DND-41 (cell line): ENCODE measurements at regions not wholly inside any gene's neighbourhood (a gene's known extent, or its start where the extent isn't known, plus 50 kb on each side); places are given as distances from the start of the nearest gene placed in this dataset.

Experiments
- ATAC-seq: fragments of 200-7000 bp; cut with Tn5 transposase; 3 replicates; pipeline ENCODE4 v1.9.1; 2021; ENCODE audit warnings: low read depth; ENCODE audit not compliant: insufficient read depth
- DNase-seq: peaks from one replicate; pipeline ENCODE4 v3.0.0-alpha.2; 2020
- H2AFZ ChIP-seq: 2 replicates; pipeline ENCODE4 v1.6.0; 2012; ENCODE audit warnings: low read depth, low read length
- H3K27ac ChIP-seq: 2 replicates; pipeline ENCODE4 v1.5.1; 2012; ENCODE audit warnings: low read length, inconsistent platforms
- H3K27me3 ChIP-seq: fragments of 200-600 bp; sonication (generic); 2 replicates; pipeline ENCODE4 v1.6.0; 2012; ENCODE audit warnings: low read length, mild to moderate bottlenecking, inconsistent platforms; ENCODE audit not compliant: insufficient read depth, poor library complexity
- H3K36me3 ChIP-seq: 2 replicates; pipeline ENCODE4 v1.5.1; 2012; ENCODE audit warnings: low read length, inconsistent platforms; ENCODE audit not compliant: insufficient read depth
- H3K4me1 ChIP-seq: 2 replicates; pipeline ENCODE4 v1.5.1; 2012; ENCODE audit warnings: mild to moderate bottlenecking, low read length; ENCODE audit not compliant: insufficient read depth
- H3K4me2 ChIP-seq: 2 replicates; pipeline ENCODE4 v1.6.0; 2012; ENCODE audit warnings: mild to moderate bottlenecking, moderate library complexity, low read length, inconsistent platforms; ENCODE audit not compliant: insufficient read depth
- H3K4me3 ChIP-seq, 2 experiments: fragments of 200-600 bp in 1 of 2; shearing (Covaris generic) in 1 of 2; 2 replicates each; pipeline ENCODE4 v1.5.1; 2012 to 2016; ENCODE audit warnings: inconsistent platforms in 2 of 2, low read length in 2 of 2, mild to moderate bottlenecking in 2 of 2, low read depth in 1 of 2, moderate library complexity in 1 of 2
- H3K79me2 ChIP-seq: 2 replicates; pipeline ENCODE4 v1.6.0; 2012; ENCODE audit warnings: low read length, inconsistent platforms; ENCODE audit not compliant: insufficient read depth
- H3K9ac ChIP-seq: 2 replicates; pipeline ENCODE4 v1.6.0; 2012; ENCODE audit warnings: low read depth, mild to moderate bottlenecking, inconsistent platforms, low read length, moderate library complexity
- H3K9me3 ChIP-seq: 2 replicates; pipeline ENCODE4 v1.5.1; 2012; ENCODE audit warnings: low read length, moderate library complexity, mild to moderate bottlenecking, inconsistent platforms; ENCODE audit not compliant: insufficient read depth, severe bottlenecking
- H4K20me1 ChIP-seq: 2 replicates; pipeline ENCODE4 v1.6.0; 2012; ENCODE audit warnings: low read length; ENCODE audit not compliant: insufficient read depth
- CTCF ChIP-seq: IDR thresholded peaks from 2 replicates; pipeline ENCODE4 v1.5.1; 2012; ENCODE audit warnings: borderline replicate concordance, low read length, moderate library complexity, mild to moderate bottlenecking; ENCODE audit not compliant: poor library complexity, severe bottlenecking; ENCODE audit errors: extremely low read depth
- EZH2 ChIP-seq: IDR thresholded peaks from 3 replicates; pipeline ENCODE4 v1.6.1; 2012; ENCODE audit warnings: borderline replicate concordance, low read depth, mild to moderate bottlenecking, moderate library complexity, low read length, inconsistent platforms; ENCODE audit not compliant: severe bottlenecking

GRCh38 chr12:47025798-47026197 is 53.6 kb upstream of the PCED1B start:
- DNase-seq = no peak
- Histone ChIP-seq H2AFZ (no peak overlapping the region), H3K27me3 (peaks cover 5% of the 10 kb centered on the region), H4K20me1 (no peaks in the 10 kb centered on the region), H3K9me3 (no peaks in the 10 kb centered on the region), H3K36me3 (no peaks in the 10 kb centered on the region), H3K4me3 (no peak overlapping the region), H3K4me2 (no peak overlapping the region), H3K4me1 (no peaks in the 10 kb centered on the region), H3K79me2 (no peaks in the 10 kb centered on the region), H3K27ac (no peak overlapping the region), H3K9ac (no peak overlapping the region)
- no peak for ATAC-seq
- no peak for TF ChIP-seq CTCF
- TF ChIP-seq EZH2 = no peak

- ATAC-seq (no peak), DNase-seq (no peak)
- H3K4me3 ChIP-seq = no peak overlapping the region
- no peak overlapping the region for H3K4me2 ChIP-seq
- H3K79me2 ChIP-seq = no peaks in the 10 kb centered on the region
- no peaks in the 10 kb centered on the region for H3K36me3 ChIP-seq
- H3K9ac ChIP-seq = no peak overlapping the region
- peaks cover 5% of the 10 kb centered on the region for H3K27me3 ChIP-seq
- H3K9me3 ChIP-seq = no peaks in the 10 kb centered on the region
- no peak overlapping the region for H2AFZ ChIP-seq
- H3K4me1 ChIP-seq = no peaks in the 10 kb centered on the region
- no peak for TF ChIP-seq EZH2
- no peak for TF ChIP-seq CTCF
- H4K20me1 ChIP-seq = no peaks in the 10 kb centered on the region
- no peak overlapping the region for H3K27ac ChIP-seq
Observed at GRCh38 chr12:47026291-47026690, 53.1 kb upstream of the PCED1B start.
